ENCODE measurements at regions not wholly inside any gene's neighbourhood (a gene's known extent, or its start where the extent isn't known, plus 50 kb on each side); places are given as distances from the start of the nearest gene placed in this dataset.

- no peak for DNase-seq
Measured at GRCh38 chr13:105259426-105259825, 1276.0 kb downstream of the EFNB2 start.

DNA sequence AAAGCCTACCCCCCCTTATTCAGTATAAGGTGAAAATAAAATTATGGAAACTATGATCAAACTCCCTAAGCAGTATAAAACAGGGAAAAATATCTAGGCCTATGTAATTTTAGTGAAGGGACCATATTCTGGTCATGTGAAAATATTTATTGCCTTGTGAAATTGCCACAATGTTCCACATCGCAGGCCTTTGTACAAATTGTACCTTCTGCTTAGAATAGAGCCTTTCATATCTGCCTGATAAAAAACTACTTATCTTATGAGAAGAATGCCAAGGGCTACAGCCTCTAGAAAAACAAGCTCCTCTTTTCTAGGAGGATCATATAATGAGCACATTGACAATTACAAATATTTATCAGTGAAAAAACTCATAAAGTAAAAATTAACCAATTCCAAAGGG is 1280.0 kb downstream of the EFNB2 start:
- no peak for DNase-seq

DNA sequence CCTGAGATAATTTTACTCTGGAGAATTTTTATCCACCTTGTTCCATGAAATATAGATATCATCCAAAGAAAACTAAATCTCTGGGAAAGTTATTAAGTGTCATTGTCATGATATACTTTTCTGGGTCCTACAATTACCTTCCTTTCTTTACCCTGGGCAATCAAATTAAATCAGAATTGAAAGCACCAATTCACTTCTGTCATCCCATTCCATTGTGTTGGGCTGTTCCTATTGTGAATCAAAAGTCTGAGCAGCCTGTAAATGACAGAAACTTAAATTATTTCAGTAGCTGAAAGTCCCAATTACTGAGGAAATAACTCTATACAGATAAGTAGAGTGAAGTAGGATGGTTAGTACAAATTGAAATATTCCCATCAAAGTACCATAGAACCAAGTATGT is 1284.2 kb downstream of the EFNB2 start:
- DNase-seq: no peak

DNA sequence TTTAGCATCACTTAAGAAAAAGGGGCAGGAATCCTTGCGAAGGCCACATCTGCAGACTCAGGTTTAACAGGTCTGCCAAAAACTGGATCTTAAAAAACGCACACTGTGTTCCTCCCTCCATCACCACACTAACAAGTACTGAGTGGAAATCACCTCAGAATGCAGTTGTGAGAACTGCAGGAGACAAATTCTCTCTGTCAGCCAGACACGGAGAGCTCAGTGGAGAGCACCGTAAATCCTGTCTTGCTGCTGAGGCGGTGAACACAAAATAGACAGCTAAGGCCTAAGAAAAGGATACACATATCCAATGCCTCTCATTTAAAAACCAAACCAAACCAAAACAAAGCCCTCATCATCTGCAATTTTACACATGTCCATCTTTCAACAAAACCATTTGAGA is 1287.6 kb downstream of the EFNB2 start:
- no peak for DNase-seq

DNA sequence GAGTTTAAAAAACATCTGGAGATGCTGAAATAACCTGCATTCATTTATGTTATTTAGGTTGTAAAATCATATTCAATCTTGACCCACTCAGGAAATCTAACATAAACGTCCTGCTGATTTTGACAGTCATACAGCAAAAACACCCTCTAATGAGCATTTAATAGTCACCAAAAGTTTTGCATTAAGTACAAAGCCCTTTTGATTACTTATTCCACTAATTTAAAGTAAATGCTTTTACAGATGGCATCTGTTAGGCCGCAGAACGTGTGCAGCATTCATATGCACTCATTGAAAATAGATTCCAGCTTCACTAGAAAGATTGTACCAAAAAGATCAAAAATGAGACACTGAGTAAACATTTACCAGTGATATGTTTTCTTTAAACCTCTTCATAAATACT is 1295.1 kb downstream of the EFNB2 start:
- DNase-seq: no peak

DNA sequence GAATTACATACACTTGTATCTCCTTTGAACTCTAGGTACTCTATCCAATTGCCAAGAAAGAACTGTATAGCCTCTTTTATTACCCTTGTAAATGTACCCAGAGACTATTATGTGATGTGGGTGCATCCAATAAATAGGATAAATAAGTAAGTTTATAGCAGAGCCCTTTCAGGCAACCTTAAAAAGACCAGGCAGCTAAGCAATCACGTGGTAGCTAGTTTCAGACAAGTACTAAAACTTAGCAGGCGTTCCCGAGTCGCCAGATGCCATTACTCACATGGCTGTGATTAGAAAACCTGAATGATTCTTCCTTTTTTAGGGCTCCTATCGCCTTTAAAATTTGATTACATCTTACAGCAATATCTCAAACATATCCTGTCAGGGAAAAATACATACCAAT is 1303.0 kb downstream of the EFNB2 start:
- no peak for DNase-seq

DNA sequence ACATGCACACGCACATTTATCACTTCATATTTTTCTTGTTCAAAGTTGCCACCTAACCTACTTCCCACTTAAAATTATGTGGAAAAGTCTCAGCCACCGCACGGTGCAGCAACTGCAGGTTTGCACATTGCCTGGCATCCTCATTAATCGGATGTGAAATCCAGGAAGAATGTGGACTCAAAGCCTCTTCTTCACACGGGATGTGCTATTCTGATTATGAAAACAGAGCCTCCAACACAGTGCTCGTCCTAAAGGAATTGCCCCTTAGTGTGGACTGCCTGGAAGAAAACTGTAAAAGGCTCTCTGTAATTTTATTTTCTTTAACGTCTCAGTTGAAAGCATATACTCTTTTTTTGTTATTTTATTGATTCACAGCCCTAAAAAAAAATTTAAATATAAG is 1303.5 kb downstream of the EFNB2 start:
- no peak for DNase-seq

GRCh38 chr13:105231579-105231978 is 1303.9 kb downstream of the EFNB2 start:
- DNase-seq: no peak

GRCh38 chr13:105220881-105221280 is 1314.6 kb downstream of the EFNB2 start:
- DNase-seq: no peak

DNA sequence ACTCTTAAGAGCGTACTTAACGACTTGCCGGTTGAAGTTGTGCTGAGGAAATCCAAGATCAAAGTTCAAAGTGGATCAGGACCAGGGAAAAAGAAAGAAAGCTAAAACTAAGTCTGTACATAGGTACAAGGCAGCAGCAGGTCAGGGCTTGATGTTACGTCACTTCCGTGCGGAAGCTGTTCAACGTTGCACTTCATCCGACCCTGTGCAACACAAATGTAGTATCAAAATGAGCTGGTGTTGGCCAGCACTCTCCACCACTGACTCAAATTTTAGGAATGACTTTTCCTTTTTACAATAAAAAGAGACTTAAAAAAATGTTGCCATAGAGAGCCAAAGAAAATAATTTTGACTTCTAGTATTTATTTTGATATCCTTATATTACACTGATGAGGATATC is 1315.4 kb downstream of the EFNB2 start:
- DNase-seq: no peak

- no peak for DNase-seq
Measured at GRCh38 chr13:105219651-105220050, 1315.8 kb downstream of the EFNB2 start.

- no peak for DNase-seq
Measured at GRCh38 chr13:105213512-105213911, 1322.0 kb downstream of the EFNB2 start.

DNA sequence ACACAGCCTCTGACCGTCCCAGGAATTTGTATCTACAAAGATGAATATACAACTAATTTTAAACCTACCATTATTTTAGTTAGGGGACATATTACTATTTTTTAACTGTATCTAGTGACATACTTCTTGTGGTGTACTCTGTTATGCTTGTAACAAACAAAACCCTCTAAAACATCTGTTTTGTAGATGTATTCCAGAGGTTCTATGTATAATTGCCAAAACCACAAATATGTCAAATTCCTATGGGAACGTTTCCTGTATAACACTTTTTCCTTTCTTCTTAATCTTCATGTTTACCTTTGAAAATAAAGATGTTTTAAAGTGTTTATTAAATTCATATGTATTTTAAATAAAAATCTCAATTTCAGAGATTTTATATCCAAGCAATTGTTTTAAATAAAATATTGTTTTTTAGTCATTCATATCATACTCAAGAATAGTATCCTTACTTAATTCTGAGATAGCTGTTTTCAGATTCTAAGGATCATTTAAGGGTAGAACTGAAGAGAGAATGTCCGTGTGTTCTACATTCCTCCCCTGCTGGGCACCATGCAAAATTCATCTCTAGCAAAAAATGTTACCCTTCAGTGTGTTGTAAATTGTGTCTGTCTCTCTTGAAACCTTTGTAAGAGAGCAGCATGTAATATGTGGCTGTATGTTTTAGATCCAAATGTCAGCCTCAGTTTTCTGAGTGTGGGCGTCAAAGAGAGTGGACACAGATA is 1327.7 kb downstream of the EFNB2 start:
- DNase-seq: no peak

DNA sequence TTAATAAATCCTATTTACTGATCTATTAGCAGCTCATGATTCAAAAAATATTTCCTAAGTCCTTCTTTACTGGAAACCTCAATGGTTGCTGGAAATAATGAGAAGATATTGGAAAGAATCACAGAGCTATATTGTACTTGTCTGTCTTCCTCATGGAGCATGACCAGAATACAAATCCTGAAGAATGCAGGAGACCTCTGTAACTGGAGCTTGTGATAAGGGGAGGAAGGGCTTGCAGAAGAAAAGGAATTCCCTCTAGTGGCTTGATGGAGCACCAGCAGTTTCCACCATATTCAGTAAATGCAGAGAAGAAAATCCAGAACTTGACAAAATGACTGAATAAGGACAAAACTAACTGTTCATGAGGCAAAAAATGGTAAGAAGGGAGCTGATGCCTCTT is 1333.1 kb downstream of the EFNB2 start:
- peak; percentile 12 for DNase-seq

- no peak for DNase-seq
Measured at GRCh38 chr13:105201351-105201750, 1334.1 kb downstream of the EFNB2 start.

GRCh38 chr13:105200181-105200580 is 1335.3 kb downstream of the EFNB2 start:
- DNase-seq: no peak

DNA sequence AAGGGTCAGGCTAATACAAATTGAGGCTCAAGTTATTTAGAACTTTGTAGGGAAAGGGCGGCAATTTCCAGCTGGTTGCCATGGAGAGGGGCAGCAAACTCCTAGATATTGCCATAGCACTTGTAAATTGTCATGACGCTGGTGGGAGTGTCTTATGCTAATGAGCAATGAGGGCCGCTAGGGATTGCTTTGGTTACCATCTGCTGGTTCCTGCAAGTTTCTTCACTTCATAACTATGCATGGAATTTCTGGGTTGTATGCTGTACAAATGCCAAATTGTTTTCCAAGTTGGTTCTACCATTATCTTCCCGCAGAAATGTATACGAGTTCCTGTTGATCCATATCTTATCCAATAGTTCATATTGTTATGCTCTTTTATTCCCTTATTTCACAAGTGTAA is 1339.4 kb downstream of the EFNB2 start:
- no peak for DNase-seq

- no peak for DNase-seq
Measured at GRCh38 chr13:105193026-105193425, 1342.4 kb downstream of the EFNB2 start.

GRCh38 chr13:105184201-105184600 is 1351.3 kb downstream of the EFNB2 start:
- no peak for DNase-seq

DNA sequence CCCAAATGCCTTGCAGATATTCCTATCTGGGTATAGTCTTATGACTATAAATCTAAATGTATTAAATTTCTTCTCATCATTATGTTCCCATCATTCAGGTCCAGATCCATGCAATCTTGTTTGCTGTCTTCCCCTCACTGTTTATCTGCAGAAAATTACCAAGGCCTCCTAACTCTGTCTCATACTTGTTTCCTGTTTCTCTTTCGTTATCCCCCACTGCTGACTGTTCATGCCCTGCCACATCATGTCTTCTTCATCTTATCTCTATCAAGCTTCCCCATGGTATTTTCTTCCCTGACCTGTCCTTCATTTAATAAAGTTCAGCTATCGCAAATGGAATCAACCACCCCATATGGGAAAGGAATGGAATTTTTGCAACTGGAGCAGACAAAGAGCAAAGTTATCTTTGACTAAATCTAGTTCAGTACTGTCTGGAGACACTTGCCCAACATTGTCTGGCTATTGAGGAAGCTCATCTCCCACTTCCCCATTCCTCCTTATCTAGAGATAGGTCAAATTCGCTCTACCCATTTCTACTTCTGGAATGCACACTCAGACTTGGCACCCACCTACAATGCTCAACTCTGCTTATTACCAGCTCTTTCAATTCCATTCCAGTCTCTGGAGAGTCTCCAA is 1358.1 kb downstream of the EFNB2 start:
- DNase-seq: no peak

DNA sequence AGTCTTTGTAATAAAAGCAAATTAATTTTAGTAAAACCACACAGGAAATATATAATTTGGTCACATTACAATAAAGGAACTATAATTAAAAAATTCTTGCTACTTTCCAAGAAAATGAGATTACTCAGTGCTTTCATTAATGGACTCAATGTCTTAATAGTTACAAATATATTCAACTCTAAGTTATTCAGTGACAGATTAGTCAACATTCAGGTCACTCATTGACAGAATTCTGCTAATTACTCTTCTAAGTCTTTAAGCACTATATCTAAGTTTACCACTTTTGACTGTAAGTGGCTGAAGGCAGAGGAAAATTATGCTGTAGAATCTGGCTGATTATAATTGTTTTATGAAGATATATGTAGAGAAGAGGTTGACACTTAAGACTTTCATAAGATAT is 1365.0 kb downstream of the EFNB2 start:
- DNase-seq: no peak

DNA sequence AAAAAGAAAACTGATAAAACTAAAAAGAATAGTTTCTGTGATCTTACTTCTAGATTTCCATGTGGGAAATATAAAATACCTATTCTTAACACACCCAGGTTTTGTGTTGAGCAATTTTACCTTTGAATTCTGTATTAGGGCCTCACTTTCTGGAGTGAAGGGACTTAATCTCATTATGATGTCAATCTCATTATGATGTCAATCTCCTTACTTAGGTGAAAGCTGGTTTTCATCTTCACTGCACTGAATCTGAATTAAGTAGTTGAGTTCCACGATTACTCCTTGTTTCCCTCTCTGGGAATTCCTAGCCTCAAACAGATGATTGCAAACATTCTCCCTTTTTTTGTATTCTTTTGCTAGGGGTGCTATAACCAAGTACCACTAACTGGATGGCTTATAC is 1367.2 kb downstream of the EFNB2 start:
- no peak for DNase-seq

DNA sequence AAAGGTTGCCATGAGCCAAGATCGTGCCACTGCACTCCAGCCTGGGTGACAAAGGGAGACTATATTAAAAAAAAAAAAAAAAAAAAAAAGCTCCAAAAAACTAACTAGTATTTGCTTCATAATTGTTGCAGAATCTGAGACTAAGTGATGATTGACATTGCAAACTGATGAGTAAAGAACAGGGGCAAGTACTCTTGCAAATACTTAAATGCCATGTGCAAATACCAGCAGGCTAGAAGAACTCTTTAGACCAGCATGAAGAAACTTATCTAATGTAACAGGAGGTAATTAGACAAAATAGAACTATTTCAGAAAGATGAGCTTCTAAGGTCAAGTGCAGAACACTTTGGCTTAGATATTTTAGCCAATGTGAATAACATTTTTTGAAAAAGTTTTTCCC is 1368.1 kb downstream of the EFNB2 start:
- DNase-seq: no peak

GRCh38 chr13:105165449-105166125 is 1369.9 kb downstream of the EFNB2 start:
- no peak for DNase-seq

All from SHP77 treated with DMSO at 0.1 percent for 48 hours (cell line).